HL-60 (cell line): ENCODE measurements at regions not wholly inside any gene's neighbourhood (a gene's known extent, or its start where the extent isn't known, plus 50 kb on each side); places are given as distances from the start of the nearest gene placed in this dataset.

Experiments
- DNase-seq, 2 experiments: peaks; one replicate each; pipeline ENCODE4 v3.0.0-alpha.2; 2010 to 2020; ENCODE audit warnings: low read depth in 1 of 2, low spot score in 1 of 2
- H3K27ac ChIP-seq: fragments of 250-450 bp; sonication (Bioruptor Pico); replicated peaks from 2 replicates; pipeline ENCODE4 v1.5.1; 2020; ENCODE audit warnings: mild to moderate bottlenecking, moderate library complexity
- H3K27me3 ChIP-seq: fragments of 250-450 bp; sonication (Bioruptor Pico); 2 replicates; pipeline ENCODE4 v1.5.1; 2021; ENCODE audit warnings: mild to moderate bottlenecking, moderate library complexity; ENCODE audit not compliant: insufficient read depth, poor library complexity, severe bottlenecking
- H3K4me3 ChIP-seq: replicated peaks from 2 replicates; pipeline ENCODE4 v1.5.1; 2011; ENCODE audit warnings: mild to moderate bottlenecking, control low read depth, low read length; ENCODE audit not compliant: insufficient read depth
- CTCF ChIP-seq: IDR thresholded peaks from one replicate; pipeline ENCODE4 v1.5.1; 2011; ENCODE audit warnings: low read length, control low read depth, inconsistent platforms; ENCODE audit not compliant: insufficient read depth
- GABPA ChIP-seq: IDR thresholded peaks from 2 replicates; pipeline ENCODE4 v1.6.1; 2012; ENCODE audit warnings: low read depth
- POLR2AphosphoS5 ChIP-seq: IDR thresholded peaks from 2 replicates; pipeline ENCODE4 v1.6.1; 2012; ENCODE audit warnings: low read depth
- REST ChIP-seq: IDR thresholded peaks from 2 replicates; pipeline ENCODE4 v1.6.1; 2012; ENCODE audit warnings: low read depth; ENCODE audit not compliant: insufficient replicate concordance
- SPI1 ChIP-seq: IDR thresholded peaks from 2 replicates; pipeline ENCODE4 v1.6.1; 2012; ENCODE audit warnings: low read depth, mild to moderate bottlenecking, borderline replicate concordance

GRCh38 chr6:40753675-40754448 lies 166.7 kb upstream of the LRFN2 start:
- H3K27ac ChIP-seq = no peak overlapping the region
- DNase-seq = no peak
- no peak for TF ChIP-seq REST
- TF ChIP-seq GABPA = no peak
- no peak for TF ChIP-seq SPI1
- no peak for TF ChIP-seq CTCF
- TF ChIP-seq POLR2AphosphoS5 = no peak
- H3K4me3 ChIP-seq = no peak overlapping the region
- H3K27me3 ChIP-seq = peaks cover 25% of the 10 kb centered on the region

GRCh38 chr6:40753048-40753447 lies 165.9 kb upstream of the LRFN2 start:
- H3K27me3 ChIP-seq = peaks cover 25% of the 10 kb centered on the region
- H3K27ac ChIP-seq = no peak overlapping the region
- no peak for DNase-seq
- no peak overlapping the region for H3K4me3 ChIP-seq
- TF ChIP-seq CTCF (no peak), REST (no peak), SPI1 (no peak), GABPA (no peak), POLR2AphosphoS5 (no peak)

- DNase-seq = no peak
- TF ChIP-seq POLR2AphosphoS5 (no peak), REST (no peak), CTCF (no peak), GABPA (no peak)
- Histone ChIP-seq H3K27ac (no peak overlapping the region), H3K27me3 (no peaks in the 10 kb centered on the region), H3K4me3 (no peak overlapping the region)
Observed at GRCh38 chr6:40744835-40745234, 157.7 kb upstream of the LRFN2 start.
